ENCODE measurements at regions not wholly inside any gene's neighbourhood (a gene's known extent, or its start where the extent isn't known, plus 50 kb on each side); places are given as distances from the start of the nearest gene placed in this dataset.

DNA sequence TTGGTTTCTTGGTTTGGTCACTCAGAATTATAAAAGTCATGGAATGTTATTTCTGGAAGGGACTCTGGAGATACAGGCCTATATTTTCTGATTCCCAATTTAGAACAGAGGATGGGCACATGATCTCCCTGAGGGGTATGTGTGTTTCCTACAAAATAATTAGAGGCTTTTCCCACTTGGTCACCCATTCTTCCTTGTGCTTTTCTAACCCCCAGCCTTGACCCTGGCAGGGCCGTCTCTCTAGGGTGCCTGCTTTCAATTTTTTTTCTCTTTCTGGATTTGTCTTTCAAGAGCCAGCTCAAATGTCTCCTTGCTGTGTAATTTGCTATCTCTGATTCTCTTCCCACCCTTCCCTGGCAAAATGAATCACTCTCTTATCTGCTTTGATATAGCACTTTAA is 131.9 kb downstream of the HLX start:
- Histone ChIP-seq H3K27ac (no peak overlapping the region), H3K27me3 (no peaks in the 10 kb centered on the region), H3K4me1 (no peaks in the 10 kb centered on the region), H3K9ac (ENCODE audit: low read depth in 2 of 2, low read length in 2 of 2) (no peak overlapping the region), H3K9me3 (no peaks in the 10 kb centered on the region), H3K4me3 (no peak overlapping the region), H3K36me3 (no peaks in the 10 kb centered on the region)
- DNase-seq: no peak
- TF ChIP-seq, protein P1, sequence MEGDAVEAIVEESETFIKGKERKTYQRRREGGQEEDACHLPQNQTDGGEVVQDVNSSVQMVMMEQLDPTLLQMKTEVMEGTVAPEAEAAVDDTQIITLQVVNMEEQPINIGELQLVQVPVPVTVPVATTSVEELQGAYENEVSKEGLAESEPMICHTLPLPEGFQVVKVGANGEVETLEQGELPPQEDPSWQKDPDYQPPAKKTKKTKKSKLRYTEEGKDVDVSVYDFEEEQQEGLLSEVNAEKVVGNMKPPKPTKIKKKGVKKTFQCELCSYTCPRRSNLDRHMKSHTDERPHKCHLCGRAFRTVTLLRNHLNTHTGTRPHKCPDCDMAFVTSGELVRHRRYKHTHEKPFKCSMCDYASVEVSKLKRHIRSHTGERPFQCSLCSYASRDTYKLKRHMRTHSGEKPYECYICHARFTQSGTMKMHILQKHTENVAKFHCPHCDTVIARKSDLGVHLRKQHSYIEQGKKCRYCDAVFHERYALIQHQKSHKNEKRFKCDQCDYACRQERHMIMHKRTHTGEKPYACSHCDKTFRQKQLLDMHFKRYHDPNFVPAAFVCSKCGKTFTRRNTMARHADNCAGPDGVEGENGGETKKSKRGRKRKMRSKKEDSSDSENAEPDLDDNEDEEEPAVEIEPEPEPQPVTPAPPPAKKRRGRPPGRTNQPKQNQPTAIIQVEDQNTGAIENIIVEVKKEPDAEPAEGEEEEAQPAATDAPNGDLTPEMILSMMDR (IDR thresholded peaks at IDR 0.05): no peak
- intact Hi-C loops (cut with DNase I): no loop called here

DNA sequence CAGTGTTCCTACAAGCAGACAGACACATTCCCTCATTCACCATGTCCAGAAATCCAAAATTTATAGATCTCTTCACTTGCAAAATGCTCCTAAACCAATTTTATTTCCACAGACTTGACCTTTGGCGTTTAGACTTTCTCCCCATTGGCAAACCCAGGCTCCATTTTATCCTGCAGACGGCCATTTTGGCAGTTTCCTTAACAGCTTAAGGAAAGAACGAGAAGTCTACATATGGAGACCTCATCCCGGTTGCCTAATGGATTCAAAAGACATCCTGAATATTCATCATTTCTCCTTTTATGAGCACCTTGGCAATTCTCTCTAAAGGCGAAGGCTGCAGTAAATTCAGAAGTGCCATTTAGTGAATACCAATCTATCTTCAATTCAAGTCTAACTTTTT is 132.9 kb downstream of the HLX start:
- no peaks in the 10 kb centered on the region for H3K4me1 ChIP-seq
- H3K27me3 ChIP-seq: no peaks in the 10 kb centered on the region
- no peak overlapping the region for H3K4me3 ChIP-seq
- no peak overlapping the region for H3K27ac ChIP-seq
- no peak overlapping the region for H3K9ac ChIP-seq (ENCODE audit: low read depth in 2 of 2, low read length in 2 of 2)
- no peaks in the 10 kb centered on the region for H3K9me3 ChIP-seq
- no peak for DNase-seq
- TF ChIP-seq, protein P1 (IDR thresholded peaks at IDR 0.05): no peak
- intact Hi-C loops (cut with DNase I): no loop called here
- no peaks in the 10 kb centered on the region for H3K36me3 ChIP-seq

DNA sequence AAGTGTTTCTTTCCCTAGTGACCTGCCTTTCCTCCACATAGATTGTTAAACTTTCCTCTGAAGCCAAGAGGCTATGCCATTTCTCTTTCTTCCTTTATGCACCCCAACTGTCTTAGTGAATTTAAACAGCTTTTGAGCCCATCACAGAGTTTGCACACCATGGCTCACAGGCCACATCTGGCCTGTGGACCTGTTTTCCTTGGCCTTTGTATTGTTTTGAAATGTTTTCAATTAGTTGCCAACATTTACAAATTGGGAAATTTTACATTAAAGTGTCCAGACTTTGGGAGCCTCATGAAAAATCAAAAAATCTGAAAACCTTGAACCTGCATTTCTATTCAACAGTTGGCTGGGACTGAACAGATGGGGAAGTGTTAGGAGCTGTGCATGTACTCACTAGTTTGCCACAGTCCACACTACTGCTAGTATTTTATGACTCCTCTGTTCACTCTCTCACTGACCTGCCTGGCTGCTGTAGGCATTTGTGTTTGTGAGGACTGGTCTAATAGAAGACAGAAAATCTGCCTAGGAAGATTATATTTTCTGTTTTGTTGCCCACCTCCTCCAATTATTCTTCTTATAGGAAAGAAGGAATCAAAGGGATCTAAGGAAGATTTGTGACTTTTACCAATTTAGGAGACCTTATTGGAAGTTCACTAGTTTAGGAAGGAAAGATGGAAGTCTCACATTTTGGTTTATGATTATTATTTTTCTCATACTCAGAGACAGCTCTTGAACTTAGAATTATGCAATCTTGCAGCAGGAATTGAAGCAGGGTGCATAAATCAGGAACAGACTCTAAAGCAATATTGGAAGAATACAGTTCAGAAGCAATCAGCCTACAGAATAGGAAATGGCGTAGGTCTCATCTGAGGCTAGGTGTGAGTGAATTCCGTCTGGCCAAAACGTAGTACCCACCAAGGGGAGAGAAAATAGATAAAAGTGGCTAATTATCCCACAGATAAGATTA is 134.7 kb downstream of the HLX start:
- H3K27ac ChIP-seq: no peak overlapping the region
- H3K4me3 ChIP-seq: no peak overlapping the region
- no peaks in the 10 kb centered on the region for H3K9me3 ChIP-seq
- H3K9ac ChIP-seq (ENCODE audit: low read depth in 2 of 2, low read length in 2 of 2): no peak overlapping the region
- intact Hi-C loops (cut with DNase I): no loop called here
- H3K4me1 ChIP-seq: no peaks in the 10 kb centered on the region
- no peaks in the 10 kb centered on the region for H3K27me3 ChIP-seq
- H3K36me3 ChIP-seq: no peaks in the 10 kb centered on the region
- TF ChIP-seq, protein P1 (IDR thresholded peaks at IDR 0.05): no peak
- DNase-seq: no peak

DNA sequence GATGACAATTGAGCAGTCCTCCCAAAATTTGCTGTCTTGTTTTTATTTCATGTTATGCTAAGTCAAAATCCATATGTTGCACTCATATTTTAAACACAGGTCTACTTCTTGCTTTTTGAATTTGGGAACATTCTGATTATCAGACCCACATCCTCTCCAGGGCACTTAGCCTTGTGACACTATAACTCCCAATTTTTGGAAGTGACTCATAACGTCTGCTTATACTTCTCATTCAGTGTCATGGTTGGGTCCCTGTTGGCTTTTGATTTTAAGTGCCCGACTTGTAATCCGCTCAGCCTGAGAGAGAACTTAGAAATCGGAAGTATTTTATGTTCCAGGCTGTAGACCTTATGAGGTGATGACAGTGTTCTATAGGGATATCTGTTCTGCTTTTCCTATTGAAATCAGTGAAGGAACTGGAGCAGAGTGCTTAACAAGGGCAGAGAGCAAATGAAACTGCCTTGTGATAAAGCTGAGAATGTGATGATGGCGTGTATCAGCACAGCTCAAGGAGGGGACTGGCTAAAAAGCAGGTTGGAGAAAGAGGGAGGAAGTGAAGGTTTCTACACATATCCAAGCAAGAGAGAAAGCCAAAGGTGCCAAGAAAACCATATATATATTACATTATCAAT is 136.0 kb downstream of the HLX start:
- no peaks in the 10 kb centered on the region for H3K9me3 ChIP-seq
- H3K27ac ChIP-seq: no peak overlapping the region
- H3K4me1 ChIP-seq: no peaks in the 10 kb centered on the region
- intact Hi-C loops (cut with DNase I): no loop called here
- H3K4me3 ChIP-seq: no peak overlapping the region
- DNase-seq: no peak
- H3K36me3 ChIP-seq: no peaks in the 10 kb centered on the region
- H3K27me3 ChIP-seq: no peaks in the 10 kb centered on the region
- H3K9ac ChIP-seq (ENCODE audit: low read depth in 2 of 2, low read length in 2 of 2): no peak overlapping the region
- TF ChIP-seq, protein P1 (IDR thresholded peaks at IDR 0.05): no peak

DNA sequence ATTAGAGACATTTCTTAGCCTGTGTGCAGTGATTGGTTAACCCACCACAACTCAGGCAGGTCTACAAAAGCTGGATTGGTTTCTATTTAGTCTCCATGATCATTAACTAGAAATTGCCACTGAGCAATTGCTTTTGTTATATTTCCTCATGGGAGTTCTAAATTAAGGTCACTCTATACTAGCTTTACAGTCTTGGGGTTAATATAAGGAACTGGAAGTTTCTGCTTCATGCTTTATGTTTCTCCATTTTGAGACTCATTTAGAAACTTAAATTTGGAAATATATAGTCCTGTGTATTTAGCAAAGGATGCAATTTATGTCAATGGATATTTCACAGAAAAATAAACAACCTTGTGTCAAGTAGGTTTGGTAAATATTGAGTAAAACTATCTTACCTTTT is 137.5 kb downstream of the HLX start:
- TF ChIP-seq, protein P1 (IDR thresholded peaks at IDR 0.05): no peak
- intact Hi-C loops (cut with DNase I): no loop called here

More for the DNA sequence above, 137.5 kb downstream of the HLX start:
- Histone ChIP-seq H3K9me3 (no peaks in the 10 kb centered on the region), H3K27me3 (no peaks in the 10 kb centered on the region), H3K4me1 (no peaks in the 10 kb centered on the region), H3K27ac (no peak overlapping the region), H3K4me3 (no peak overlapping the region), H3K36me3 (no peaks in the 10 kb centered on the region), H3K9ac (ENCODE audit: low read depth in 2 of 2, low read length in 2 of 2) (no peak overlapping the region)
- no peak for DNase-seq
